ENCODE measurements at regions not wholly inside any gene's neighbourhood (a gene's known extent, or its start where the extent isn't known, plus 50 kb on each side); places are given as distances from the start of the nearest gene placed in this dataset.
"Not testable (repeated sequence)": the region's sequence is repeated elsewhere in the genome, so short reads cannot be mapped to it uniquely, and the experiment has no call there.

DNA sequence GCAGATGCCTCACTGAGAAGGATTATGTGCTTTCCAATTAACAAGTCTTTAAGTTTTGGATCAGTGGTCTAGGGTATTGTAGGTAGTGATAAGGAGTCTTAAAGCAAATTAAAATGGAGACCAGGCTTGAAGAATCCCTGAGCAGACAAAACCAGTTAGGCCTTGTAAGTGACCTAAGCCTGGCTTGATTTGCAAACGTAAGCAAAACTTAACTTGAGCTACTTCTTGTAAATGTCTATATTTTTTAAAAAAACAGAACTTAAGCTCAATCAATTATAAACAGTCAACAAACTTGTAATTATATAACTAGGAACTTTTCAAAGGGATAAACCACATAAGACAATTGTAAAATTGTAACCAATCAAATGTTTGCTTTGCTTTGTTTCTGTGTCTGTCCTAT, 72.7 kb upstream of the NALF2 start:
- DNase-seq (ENCODE audit: low read depth) = no peak

DNA sequence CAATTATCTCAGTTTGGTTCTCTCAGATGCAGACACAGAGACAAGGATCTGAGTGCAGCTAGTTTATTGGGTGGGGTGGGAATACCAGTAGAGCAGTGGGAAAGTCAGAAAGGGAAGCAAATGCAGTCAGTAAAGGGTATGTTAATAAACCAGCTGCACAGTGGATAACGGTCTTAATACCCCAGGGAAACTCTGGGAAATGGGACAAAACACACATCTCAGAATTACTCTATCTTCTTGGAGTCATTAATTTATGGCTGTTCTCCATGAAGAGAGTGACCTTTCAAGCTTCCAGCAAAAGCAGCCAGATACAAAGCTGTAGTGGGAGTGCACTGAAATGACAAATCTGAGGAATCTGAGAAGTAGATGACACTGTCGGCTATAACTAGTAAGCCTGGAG, 73.3 kb upstream of the NALF2 start:
- DNase-seq (ENCODE audit: low read depth) = no peak

DNA sequence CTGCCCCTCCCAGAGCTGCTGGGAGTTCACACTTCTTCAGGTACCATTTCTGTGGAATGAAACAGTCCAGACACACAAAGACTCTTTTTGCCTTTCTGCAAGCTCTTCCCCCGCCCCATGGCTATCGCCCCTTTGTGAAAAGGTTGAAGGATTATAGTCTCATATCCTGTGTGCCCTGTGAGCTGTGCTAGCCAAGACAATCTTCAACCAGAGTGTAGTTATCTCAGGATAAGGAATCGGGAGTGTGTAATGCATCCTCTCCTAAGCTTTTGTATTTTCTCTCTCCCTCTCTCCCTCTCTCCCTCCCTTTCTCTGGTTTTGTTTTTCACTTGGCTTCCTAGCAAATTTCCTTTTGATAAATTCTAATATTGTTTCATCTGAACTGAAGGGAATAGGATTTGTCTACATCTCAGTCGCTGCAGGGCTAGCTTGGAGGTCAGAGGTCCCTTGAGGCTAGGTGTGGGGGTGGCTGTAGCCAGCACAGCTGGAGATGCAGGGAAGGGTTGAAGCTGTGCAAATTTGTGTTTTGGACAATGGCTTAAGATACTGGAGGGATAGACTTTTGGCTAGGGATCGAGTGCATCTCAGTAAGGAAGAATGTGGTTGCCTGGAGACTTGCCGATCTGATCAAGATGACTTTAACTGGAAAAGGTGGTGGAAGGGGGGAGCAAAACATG, 74.6 kb upstream of the NALF2 start:
- no peak for DNase-seq (ENCODE audit: low read depth)

DNA sequence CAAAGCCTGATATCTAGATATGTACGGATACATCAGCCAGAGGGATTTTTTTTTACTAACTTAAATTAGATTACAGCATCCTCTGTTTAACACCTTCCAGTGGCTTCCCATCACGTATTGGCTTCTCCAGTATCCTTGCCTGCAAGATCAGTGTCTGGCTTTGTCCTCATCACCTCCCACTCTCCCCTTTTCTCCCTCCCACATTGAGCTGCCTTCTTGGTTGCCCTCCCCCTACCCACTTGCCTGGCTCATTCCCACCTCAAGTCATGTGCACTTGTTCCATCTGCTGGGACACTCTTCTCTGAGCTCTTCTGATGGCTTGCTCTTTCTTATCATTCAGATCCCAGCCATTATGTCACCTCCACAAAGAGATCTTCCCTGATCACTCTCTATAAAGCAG, 75.9 kb upstream of the NALF2 start:
- DNase-seq (ENCODE audit: low read depth) = no peak

DNA sequence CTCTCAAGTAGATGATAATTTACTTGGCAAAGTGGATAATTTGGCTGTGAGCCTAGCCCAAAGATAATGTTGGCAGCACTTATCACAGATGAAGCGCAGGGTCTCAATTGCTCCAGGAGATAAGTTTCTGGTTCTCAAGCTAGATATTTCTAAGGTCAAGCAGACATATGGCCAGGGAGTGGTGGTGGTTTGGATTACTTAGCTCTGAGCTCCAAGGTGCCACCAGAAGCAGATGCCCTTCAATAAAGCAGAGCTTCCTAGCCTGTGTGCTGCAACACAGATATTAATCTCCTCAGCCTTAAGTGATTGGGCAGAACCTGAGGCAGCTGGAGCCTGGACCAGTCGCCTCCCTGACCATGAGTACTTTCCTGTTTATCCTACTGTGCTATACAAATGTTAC, 79.2 kb upstream of the NALF2 start:
- DNase-seq (ENCODE audit: low read depth) = no peak

DNA sequence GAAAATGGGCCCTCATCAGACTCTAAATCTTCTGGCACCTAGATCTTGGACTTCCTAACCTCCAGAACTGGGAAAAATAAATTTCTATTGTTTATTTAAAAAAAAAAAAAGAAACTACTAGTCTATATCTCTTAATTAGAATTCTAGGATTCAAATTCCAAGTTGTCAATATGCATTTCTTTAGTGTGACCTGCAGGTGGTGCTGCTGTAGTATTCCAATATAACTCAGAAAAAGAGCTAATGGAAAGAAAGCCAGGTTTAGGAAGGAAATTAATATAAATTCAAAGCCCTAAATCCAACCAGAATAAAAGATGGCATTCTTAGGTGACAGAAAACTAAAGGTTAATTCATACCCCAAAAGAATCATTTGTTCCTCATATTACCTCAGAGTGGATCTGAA, 80.0 kb upstream of the NALF2 start:
- no peak for DNase-seq (ENCODE audit: low read depth)

DNA sequence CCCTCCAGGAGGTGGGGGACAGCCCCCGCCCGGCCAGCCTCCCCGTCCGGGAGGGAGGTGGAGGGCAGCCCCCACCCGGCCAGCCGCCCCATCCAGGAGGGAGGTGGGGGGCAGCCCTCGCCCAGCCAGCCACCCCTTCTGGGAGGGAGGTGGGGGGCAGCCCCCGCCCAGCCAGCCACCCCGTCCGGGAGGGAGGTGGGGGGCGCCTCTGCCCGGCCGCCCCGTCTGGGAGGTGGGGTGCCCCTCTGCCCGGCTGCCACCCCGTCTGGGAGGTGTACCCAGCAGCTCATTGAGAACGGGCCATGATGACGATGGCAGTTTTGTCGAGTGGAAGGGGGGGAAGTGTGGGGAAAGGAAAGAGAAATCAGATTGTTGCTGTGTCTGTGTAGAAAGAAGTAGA, 81.9 kb upstream of the NALF2 start:
- not testable (repeated sequence) for DNase-seq (ENCODE audit: low read depth)

DNA sequence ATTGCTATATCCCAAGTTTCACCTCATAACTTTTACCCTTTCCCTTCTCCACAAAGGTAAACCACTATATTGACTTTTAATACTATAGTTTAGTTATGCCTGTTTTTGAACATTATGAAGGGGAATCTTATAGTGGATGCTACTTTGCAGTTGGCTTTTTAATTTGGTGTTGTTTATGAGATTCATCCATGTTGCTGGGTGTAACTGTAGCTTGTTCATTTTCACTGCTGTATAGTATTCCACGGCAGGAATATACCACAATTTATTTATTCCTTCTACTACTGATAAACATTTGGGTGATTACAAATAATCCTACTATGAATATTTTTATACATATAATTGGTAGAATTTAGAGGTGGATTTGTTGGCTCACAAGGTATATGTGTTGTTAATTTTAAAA, 88.4 kb upstream of the NALF2 start:
- no peak for DNase-seq (ENCODE audit: low read depth)

DNA sequence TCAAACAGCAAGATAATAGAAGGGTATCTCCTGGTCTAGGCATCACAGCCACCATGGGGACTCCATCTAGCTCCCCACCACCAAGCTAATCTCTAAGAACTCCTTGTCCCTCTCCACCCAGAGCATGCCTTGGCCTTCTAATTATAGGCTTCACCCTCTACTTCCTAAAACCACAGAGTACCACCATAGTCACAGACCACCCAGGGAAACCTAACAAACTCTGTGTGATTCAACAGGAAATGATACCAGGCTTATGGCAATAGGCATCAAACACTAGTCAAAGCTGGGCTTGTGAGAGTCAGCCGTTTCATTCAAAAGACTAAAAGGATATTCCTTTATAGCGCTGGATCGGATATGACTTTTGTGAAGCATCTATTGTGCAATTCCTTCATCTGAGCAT, 91.5 kb upstream of the NALF2 start:
- DNase-seq (ENCODE audit: low read depth) = no peak

DNA sequence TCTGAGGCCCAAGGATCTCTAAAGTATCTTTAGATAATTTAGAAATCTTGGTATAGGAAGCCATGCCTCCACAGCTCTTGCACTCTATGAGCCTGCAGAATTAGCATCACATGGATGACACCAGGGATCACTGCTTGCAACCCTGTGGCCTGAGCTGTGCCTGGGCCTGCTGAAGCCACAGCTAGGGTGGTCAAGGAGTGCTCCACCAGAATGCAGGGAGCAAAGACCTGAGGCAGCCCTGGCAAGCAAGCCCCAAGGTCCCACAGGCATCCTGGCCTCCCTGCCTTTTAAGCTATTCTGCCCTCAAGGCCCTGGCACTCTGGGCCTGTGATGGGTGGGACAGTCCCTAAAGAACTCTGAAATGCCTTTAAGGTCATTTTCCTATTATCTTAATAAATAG, 105.2 kb upstream of the NALF2 start:
- DNase-seq (ENCODE audit: low read depth) = no peak

DNA sequence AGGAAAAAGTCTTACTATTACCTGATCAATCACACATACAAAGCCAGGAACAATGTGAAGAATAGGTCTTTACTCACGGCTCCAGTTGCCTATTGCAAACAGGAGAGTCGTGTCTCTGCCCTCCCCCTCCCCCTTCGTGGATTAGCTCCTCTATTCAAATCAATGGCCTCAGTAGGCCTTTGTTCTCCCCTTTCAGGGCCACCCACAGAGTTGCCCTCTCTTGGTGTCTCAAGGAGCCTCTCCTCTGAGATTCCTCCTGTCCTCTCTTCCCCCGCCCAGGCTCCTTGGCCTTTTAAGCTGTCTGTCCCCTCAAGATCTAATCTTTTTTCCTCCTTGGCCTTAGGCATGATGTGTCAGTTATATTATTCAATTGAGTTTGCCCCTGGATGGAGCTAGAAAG, 107.2 kb upstream of the NALF2 start:
- DNase-seq (ENCODE audit: low read depth) = no peak

DNA sequence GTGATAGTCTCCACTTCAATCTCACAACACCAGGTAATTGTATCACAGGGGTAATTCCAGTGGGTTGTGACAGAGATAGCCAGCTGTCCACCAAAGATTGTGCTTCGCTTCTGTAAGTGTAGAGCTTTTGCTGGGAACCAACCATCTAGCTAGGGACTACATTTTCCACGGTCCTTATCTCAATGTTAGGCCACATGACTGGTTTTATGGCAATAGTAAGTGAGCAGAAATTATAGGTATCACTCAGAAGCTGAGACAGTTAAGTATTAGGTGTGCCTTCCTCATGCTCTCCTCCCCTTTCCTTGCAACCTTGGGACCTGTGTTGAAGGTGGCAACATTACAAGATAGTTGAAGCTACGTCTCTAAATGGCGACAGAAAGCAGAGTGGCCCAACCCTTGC, 108.8 kb upstream of the NALF2 start:
- DNase-seq (ENCODE audit: low read depth) = no peak

DNA sequence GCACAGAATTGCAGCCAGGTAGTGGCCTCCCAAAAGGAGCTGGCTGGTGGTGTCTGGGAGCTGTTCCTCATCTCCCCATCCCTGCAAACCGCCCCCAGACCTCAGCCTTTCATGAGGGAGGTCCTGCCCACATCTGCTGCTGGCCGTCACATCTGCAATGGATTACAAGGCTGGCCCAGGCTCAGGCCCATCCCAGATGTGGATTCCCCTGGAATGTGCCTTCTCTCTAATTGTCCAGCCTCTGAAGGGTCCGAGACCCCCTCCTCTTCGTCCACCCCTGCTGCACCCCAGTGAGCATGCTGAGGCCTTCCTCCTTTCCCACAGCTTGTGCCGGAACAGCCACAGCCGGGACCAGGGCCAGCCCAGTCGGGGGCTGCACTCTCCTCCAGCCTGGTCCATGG, 115.0 kb upstream of the NALF2 start:
- no peak for DNase-seq (ENCODE audit: low read depth)

DNA sequence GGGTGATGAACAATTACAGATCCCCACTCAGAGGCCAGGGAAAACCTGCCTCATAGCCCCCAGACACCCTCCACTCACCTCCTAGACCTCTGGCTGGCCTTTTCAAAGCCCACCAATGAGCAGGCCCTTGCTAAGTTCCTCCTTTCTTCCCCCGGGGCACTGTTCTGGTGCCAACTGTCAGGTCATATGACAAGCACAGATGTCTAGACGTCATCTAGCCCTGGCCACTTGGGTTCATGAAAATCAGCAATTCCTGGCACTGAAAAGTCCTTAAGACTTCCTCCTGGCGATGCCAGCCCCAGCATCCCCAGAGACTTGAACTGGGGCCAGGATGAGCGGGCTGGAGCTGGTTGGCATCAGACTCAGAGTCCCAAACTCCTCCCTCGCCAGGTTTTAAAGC, 115.6 kb upstream of the NALF2 start:
- no peak for DNase-seq (ENCODE audit: low read depth)

DNA sequence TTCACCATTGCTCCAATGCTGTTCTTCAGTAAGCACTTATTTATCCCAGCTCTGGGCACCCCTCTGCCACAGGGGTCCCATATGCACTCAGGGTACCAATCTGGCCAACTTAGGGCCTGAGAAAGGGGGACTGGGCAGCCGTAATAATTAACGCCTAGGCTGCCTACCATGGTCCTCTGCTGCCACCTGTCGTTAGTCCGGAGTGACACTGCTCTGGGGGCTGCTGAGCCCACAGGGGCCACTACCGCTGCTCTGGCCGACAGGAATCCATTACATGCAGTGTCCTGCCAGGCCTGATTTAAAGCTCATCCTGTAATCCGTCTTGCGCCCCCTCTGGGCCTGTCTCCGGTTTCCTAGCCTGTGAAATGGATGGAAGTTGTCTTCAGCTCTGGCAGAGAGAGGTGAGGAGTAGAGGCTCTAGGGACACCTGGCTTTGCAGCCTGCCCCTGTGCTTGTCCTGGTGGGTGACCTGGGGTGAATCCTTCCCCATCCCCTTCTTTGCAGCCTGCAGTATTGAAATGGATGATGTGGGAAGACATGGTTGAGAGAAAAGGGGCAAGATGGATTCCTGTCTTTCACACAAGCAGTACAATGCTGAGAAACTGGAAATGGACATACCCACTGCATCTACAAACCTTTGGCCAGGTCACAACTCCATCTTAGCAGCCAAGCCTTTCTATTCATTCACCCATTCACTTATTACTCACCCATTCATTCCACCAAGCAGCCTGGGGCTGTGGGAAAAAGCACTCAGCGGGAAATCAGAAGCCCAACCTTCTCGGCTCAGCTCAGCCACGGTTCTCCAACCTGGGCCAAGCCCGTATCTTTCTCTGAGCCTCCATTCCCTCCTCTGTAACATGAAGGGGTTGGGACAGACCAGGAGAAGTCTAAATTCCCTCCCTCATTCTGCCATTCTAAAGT, 116.3 kb upstream of the NALF2 start:
- DNase-seq (ENCODE audit: low read depth) = no peak

DNA sequence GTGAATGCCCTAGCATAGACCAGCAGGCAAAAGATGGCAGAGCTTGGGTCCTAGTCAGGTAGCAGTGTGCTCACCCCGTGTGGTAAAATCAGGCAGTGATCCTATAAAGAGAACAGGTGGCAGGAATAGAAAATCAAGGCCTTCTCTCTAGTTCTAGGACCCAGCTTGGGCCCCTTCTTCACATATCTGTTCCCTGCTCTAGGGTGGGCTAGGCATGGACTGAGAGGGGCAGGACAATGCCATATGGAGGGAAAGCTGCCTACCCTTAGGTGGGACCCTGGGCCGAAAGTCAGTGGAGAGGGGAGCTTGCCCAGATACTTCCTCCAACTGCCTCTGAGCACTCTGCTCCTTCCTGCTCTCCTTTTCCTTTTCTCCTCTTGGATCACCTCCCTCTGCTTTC, 117.4 kb upstream of the NALF2 start:
- DNase-seq (ENCODE audit: low read depth) = no peak

DNA sequence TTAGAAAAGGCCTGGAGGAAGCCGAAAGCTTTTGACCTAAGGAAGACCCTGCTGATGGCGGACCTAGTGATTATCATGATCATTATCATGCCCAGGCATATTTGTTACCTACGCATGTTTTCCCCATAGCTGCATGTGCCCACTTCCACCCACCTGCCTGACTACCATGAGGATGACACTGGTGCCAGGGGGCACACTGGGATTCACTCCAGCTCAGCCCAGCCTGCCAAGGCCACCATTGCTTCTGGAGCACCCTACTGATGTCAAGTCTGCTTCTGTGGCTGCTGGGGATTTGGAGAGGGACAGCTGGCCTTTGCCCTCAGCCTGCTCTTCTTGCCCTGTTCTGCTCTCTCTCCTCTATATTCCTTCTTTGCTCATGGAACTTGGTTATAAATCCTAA, 124.7 kb upstream of the NALF2 start:
- no peak for DNase-seq (ENCODE audit: low read depth)

DNA sequence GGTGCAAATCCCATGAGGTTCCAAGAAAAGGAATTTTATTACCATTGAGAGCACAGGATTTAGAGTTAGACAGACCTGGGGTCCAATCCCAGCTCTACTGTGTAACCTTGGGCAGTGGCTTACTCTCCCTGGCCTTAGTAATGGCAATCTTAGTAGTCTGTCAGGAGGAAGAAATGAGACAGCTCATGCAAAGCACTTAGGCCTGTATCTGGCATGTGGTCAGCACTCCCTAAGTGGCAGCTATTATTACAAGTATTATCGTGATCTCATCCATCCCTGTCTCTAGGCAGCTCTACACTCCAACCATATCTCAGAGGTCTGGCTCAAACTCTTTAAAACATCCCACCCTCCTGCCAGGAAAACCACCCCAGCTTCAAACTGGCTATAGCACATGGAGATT, 129.6 kb upstream of the NALF2 start:
- no peak for DNase-seq (ENCODE audit: low read depth)

DNA sequence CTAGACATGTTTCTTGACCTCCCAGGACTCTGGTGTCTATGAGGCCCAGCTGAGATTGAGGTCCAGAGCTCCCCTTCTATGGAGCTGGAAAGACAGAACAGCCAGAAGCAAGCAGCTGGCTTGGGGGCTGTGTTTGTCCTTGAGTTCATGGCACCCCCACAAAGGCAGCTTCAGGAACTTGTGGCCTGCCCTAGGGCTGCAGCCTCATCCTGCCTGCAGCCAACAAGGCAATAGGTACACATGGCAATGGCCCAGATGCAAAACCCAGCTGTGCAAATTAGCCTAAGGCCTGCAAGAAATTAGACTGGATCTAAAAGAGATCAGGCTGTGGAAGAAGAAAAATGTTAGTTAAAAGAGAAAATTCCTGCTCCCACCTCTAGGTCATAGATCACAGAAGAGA, 131.7 kb upstream of the NALF2 start:
- DNase-seq (ENCODE audit: low read depth) = no peak

DNA sequence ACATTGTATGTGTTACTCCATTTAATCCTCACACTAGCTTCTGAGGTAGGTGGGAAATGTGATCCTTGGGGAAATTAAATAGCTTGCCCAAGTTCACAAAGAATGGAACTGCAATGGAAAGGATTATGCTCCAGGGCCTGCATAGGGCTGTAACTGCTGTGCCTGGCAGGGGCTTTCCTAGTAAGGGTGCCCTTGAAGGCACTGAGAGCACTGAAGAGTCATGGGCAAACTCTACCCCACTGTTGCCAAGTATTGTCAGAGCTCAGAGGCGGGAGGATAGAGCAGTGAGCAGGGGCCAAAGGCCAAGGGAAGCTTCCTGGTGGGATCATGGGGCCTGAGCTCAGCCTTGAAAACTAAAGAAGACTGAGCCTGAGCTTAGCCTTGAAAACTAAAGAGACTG, 133.0 kb upstream of the NALF2 start:
- DNase-seq (ENCODE audit: low read depth) = no peak

DNA sequence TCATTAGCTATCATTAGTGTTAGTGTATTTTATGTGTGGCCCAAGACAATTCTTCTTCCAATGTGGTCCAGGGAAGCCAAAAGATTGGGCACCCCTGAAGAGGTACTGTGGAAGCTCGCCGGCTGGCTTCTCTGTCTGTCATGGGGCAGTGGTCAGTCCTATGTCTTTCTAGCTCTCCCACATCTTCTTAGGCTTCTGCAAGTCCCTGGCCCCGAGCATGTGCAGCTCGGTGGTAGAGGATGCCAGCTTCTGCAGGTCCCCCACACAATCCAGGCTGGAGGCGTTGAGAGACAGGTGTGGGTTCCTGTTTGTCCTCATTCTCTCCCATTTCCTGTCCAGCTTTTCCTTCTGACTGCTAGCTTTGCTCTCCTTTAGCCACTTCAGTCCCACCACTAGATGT, 134.1 kb upstream of the NALF2 start:
- DNase-seq (ENCODE audit: low read depth) = no peak

DNA sequence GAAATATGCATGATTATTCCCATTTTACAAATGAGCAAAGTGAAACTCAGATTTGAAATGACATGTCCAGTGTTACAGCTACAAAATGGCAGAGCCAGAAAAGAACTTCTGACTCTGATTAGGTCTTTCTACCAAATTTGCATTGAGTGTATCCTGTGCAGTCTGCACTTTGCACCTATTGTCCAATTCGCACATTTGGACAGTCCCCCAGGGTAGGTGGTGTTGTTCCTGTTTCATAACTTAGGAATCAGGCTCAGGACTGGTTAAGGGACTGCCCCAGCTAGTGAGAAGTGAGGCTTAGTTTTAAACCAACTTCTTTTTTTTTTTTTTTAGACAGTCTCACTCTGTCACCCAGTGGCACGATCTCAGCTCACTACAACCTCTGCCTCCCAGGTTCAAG, 137.9 kb upstream of the NALF2 start:
- DNase-seq (ENCODE audit: low read depth) = no peak

DNA sequence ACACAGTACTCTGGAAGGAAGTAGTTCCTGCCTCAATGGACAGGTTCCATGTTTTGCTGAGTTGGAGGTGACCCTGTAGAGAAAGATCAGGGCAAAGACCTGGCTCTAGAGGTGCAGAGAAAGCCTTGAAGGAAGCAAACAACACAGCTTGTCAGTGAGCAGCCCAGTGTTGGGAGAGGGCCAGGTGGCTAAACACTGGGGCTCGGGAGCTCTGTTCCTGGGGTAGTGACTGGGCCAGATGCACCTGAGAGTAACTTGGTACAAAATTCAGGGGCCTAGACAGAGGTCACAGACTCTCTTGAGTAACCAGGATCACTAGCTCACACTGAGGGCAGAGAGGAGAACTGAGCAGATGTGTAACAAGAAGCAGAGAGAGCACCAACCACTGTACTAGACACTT, 138.4 kb upstream of the NALF2 start:
- no peak for DNase-seq (ENCODE audit: low read depth)

DNA sequence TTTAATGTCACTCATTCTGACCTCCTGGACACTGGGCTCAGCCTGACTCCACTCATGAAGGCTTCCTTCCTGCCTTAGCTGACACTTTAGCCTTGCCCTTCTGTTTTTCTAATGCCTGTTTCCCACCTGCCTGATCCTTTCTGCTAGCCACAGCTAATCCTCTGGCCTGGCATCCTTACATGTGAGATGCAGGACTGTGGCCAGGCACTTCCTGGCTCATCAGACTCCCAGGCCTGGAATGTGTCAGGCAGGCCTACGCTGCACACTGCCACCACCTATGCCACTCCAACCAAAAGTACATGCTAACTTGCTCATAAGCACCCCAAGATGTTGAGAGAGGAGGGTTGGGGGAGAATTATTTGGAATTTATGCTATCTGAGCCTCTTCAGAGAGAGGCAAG, 138.8 kb upstream of the NALF2 start:
- DNase-seq (ENCODE audit: low read depth) = no peak

All from GM04503 (cell line).